Activated T-helper 1 cell treated with anti-CD3 and anti-CD28 coated beads, Interleukin-12 subunit alpha, Interleukin-12 subunit beta, Interleukin-2, Interleukin-4 antibody, amounts not matched to agents 30 ng/mL and 10 ng/mL and 1 ng/mL, durations not matched to agents 14 hours and 24 hours and 36 hours (primary cell): ENCODE measurements at regions not wholly inside any gene's neighbourhood (a gene's known extent, or its start where the extent isn't known, plus 50 kb on each side); places are given as distances from the start of the nearest gene placed in this dataset.
"Not testable (repeated sequence)": the region's sequence is repeated elsewhere in the genome, so short reads cannot be mapped to it uniquely, and the experiment has no call there.

Experiments used
- DNase-seq: peaks from one replicate; pipeline ENCODE4 v3.0.0; 2021; ENCODE audit warnings: low spot score
- H3K27ac Mint-ChIP-seq: one replicate; pipeline ENCODE4 v1.8.0; 2021; ENCODE audit warnings: mild to moderate bottlenecking, mixed read lengths
- H3K27me3 Mint-ChIP-seq: one replicate; pipeline ENCODE4 v1.8.0; 2022; ENCODE audit warnings: mild to moderate bottlenecking, moderate library complexity, mixed read lengths; ENCODE audit not compliant: insufficient read depth
- H3K36me3 Mint-ChIP-seq: one replicate; pipeline ENCODE4 v1.8.0; 2021; ENCODE audit warnings: low read depth, mixed read lengths
- H3K4me1 Mint-ChIP-seq: one replicate; pipeline ENCODE4 v1.8.0; 2021; ENCODE audit warnings: low read depth, mixed read lengths
- H3K4me3 Mint-ChIP-seq: one replicate; pipeline ENCODE4 v1.8.0; 2021; ENCODE audit warnings: mild to moderate bottlenecking, moderate library complexity, mixed read lengths
- H3K9me3 Mint-ChIP-seq: one replicate; pipeline ENCODE4 v1.8.0; 2021; ENCODE audit warnings: mixed read lengths
- intact Hi-C: fragments of 100-400 bp; cut with micrococcal nuclease; formaldehyde crosslinking; loops from one replicate; pipeline ENCODE4 v1.15.1; 2024

- Mint-ChIP-seq H3K36me3 (no peaks in the 10 kb centered on the region), H3K4me3 (no peak overlapping the region), H3K4me1 (no peaks in the 10 kb centered on the region), H3K27me3 (peaks cover 10% of the 10 kb centered on the region), H3K9me3 (no peaks in the 10 kb centered on the region), H3K27ac (no peak overlapping the region)
- intact Hi-C loops, result no loop called here
- DNase-seq, result no peak
These were observed 91.5 kb downstream of the EN1 start for GRCh38 chr2:118755901-118756300.

DNA sequence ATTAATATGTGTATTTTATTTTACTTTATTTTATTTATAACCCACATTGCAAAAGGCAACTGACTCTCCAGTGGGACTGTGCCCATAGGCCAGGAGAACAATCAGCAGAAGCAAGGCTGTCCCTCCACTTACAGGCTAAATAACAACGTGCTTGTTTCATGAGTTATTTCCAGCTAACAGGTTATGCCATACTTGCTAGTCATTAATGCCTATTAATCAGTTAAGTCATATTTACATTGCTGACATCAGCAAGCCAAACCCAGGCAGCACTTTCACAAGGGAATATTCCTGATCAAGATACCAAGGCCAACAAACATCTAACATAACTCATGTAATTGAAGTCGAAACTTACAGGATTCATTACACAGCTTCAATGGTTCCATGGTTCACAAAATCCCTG, 92.1 kb downstream of the EN1 start:
- Mint-ChIP-seq H3K27me3 (peaks cover 9% of the 10 kb centered on the region), H3K27ac (no peak overlapping the region), H3K9me3 (no peaks in the 10 kb centered on the region), H3K4me1 (no peaks in the 10 kb centered on the region), H3K4me3 (no peak overlapping the region), H3K36me3 (no peaks in the 10 kb centered on the region)
- intact Hi-C loops, result no loop called here
- no peak for DNase-seq

DNA sequence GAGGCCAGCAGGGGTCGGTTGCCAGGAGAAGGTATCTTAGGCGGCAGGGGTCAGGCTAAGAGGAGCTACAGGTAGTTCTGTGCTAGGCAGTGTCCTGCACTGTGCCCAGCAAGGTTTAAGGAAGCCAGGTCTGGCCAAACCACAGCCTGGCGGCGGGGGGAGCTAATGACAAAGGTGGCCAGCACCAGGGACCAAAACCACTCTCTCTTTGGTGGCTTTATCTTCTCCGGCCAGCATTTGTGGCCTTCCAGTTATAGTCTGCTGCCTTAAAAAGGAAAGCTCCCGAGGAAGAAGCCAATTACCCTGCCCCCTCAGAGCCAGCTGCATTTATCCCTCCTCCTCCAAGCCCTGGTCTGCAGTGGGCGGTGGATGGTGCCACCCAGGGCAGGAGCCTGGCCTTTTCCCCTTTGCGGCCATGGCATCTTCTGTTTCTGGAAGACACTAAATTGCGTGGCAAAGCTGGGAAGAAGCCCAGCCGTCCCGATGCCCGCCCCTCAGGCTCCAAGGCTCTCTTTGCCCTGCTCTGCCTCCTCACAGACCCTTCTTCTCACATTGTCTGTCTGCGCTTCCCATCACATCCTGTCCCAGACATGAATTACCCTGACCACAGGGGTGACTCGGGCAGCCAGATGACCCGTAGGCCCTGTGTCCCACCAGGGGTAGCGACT, 94.6 kb downstream of the EN1 start:
- Mint-ChIP-seq H3K4me3 (no peak overlapping the region), H3K9me3 (no peaks in the 10 kb centered on the region)

DNA sequence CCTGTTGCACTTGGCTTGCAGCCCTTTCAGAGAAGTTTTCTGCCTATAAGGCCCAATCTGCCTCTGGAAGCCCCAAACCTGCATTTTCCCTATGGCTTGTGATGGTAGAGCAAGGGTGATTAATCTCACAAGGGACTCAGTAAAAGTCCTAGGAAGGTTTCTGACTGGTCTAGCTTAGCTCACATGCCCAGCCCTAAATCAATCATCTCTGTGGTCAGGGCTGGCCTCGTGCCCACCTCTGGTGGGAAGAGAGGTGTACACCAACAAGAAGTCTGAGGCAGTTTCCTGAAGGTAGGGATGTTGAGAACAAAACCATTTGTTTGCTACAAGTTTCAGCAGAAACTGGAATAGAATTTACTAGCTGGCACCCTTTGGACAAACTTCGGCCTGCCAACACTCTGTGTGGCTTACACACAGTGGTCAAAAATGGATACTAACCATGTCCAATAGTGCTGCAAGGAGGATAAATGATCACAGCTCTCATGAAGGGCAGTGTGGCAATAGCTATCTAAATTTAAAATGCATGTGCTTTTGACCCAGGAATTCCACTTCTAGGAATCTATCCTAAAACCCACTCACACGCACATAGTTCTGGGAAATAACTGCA, 96.4 kb downstream of the EN1 start:
- H3K9me3 Mint-ChIP-seq, result no peaks in the 10 kb centered on the region
- H3K27ac Mint-ChIP-seq, result no peak overlapping the region
- H3K27me3 Mint-ChIP-seq, result peaks cover 2% of the 10 kb centered on the region
- no peaks in the 10 kb centered on the region for H3K36me3 Mint-ChIP-seq
- no peak overlapping the region for H3K4me3 Mint-ChIP-seq
- no peak for DNase-seq
- intact Hi-C loops, result no loop called here
- H3K4me1 Mint-ChIP-seq, result no peaks in the 10 kb centered on the region

More for the DNA sequence above, 94.6 kb downstream of the EN1 start:
- intact Hi-C loops, result no loop called here
- DNase-seq, result no peak
- no peaks in the 10 kb centered on the region for H3K36me3 Mint-ChIP-seq
- H3K27me3 Mint-ChIP-seq, result peaks cover 2% of the 10 kb centered on the region
- no peak overlapping the region for H3K27ac Mint-ChIP-seq
- no peaks in the 10 kb centered on the region for H3K4me1 Mint-ChIP-seq

- Mint-ChIP-seq H3K4me3 (no peak overlapping the region), H3K27ac (no peak overlapping the region), H3K36me3 (no peaks in the 10 kb centered on the region), H3K9me3 (peaks cover 9% of the 10 kb centered on the region), H3K4me1 (no peaks in the 10 kb centered on the region), H3K27me3 (no peaks in the 10 kb centered on the region)
- intact Hi-C loops, result no loop called here
- DNase-seq, result no peak
These were observed 99.1 kb downstream of the EN1 start for GRCh38 chr2:118748245-118748885.

- peaks cover 9% of the 10 kb centered on the region for H3K9me3 Mint-ChIP-seq
- no peak overlapping the region for H3K4me3 Mint-ChIP-seq
- no peak overlapping the region for H3K27ac Mint-ChIP-seq
These were observed 99.8 kb downstream of the EN1 start for GRCh38 chr2:118747637-118748036.

GRCh38 chr2:118747066-118747465, 100.4 kb downstream of the EN1 start:
- intact Hi-C loops, result no loop called here
- Mint-ChIP-seq H3K4me3 (no peak overlapping the region), H3K9me3 (peaks cover 9% of the 10 kb centered on the region), H3K36me3 (no peaks in the 10 kb centered on the region), H3K27ac (no peak overlapping the region), H3K27me3 (no peaks in the 10 kb centered on the region), H3K4me1 (no peaks in the 10 kb centered on the region)
- no peak for DNase-seq

More at GRCh38 chr2:118747637-118748036, 99.8 kb downstream of the EN1 start:
- H3K4me1 Mint-ChIP-seq, result no peaks in the 10 kb centered on the region
- intact Hi-C loops, result no loop called here
- no peaks in the 10 kb centered on the region for H3K27me3 Mint-ChIP-seq
- H3K36me3 Mint-ChIP-seq, result no peaks in the 10 kb centered on the region
- no peak for DNase-seq

DNA sequence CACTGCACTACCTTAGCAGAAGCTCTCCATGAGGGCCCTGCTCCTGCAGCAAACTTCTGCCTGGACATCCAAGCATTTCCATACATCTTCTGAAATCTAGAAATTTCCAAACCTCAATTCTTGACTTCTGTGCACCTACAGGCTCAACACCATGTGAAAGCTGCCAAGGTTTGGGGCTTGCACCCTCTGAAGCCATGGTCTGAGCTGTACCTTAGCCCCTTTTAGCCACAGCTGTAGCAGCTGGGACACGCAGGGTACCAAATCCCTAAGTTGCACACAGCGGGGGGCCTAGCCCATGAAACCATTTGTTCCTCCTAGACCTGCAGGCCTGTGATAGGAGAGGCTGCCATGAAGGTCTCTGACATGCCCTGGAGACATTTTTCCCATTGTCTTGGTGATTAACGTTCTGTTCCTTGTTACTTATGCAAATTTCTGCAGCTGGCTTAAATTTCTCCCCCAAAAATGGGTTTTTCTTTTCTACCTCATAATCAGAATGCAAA, 102.7 kb downstream of the EN1 start:
- H3K9me3 Mint-ChIP-seq, H3K4me1 Mint-ChIP-seq, H3K27ac Mint-ChIP-seq, DNase-seq, H3K36me3 Mint-ChIP-seq, H3K4me3 Mint-ChIP-seq, intact Hi-C loops, H3K27me3 Mint-ChIP-seq: not testable (repeated sequence)

DNA sequence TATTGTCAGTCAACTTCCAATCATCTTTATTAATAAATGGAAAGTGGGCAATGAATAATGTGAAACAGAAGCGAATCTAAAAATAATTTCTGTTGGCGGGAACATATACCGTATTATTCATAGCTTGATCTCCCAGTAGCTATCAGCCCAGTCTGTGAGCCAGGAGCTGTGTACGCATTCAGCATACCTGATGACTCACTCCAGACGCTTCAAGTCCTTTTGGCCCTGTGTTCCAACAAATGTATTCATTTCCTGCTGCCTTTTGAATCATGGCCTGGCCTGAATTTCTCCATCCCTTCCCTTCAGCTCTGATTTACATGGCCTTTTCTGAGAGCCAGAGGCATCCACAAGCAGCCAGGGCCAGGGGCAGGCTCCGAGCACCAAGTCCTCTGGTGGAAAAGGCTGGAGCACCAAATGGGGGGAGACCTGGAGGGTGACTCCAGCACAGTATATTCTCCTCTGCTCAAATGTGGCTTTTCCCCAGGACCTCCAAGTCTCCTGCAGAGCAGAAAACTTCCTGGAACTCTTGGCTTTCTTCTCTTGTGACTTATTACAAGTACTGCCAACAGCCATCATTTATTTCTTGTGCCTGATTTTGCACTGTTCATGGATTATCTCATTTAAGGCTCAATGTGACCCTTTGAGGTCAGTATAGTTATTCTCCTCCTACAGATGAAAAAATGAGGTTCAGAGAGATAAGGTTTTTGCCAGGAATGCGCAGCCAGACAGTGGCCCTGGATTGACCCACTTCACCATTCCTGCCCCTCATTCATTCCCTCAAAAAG, 108.7 kb downstream of the EN1 start:
- H3K27ac Mint-ChIP-seq, result no peak overlapping the region
- intact Hi-C loops, result no loop called here

DNA sequence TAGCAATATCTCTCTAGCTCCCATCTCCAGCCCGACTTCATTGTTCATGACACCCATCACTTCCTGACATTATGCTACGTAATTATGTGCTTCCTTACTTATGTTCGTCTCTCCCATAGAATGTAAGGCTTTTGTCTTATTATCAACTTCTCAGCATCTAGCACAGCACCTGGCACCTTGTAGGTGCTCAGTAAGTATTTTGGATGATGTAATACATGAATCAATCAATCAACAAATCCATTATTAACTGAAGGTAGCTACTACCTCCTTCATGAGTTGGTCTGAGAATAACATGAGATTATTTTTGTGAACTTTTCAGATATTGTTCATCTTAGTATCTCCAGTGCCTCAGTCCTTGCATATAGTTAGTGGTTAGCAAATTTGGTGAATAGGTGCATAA, 109.3 kb downstream of the EN1 start:
- Mint-ChIP-seq H3K27me3 (peaks cover 6% of the 10 kb centered on the region), H3K9me3 (no peaks in the 10 kb centered on the region), H3K27ac (no peak overlapping the region), H3K4me1 (no peaks in the 10 kb centered on the region), H3K4me3 (no peak overlapping the region), H3K36me3 (no peaks in the 10 kb centered on the region)
- no peak for DNase-seq
- intact Hi-C loops, result no loop called here

More for the DNA sequence above, 108.7 kb downstream of the EN1 start:
- no peak overlapping the region for H3K4me3 Mint-ChIP-seq
- no peaks in the 10 kb centered on the region for H3K36me3 Mint-ChIP-seq
- peaks cover 6% of the 10 kb centered on the region for H3K27me3 Mint-ChIP-seq
- DNase-seq, result no peak
- H3K9me3 Mint-ChIP-seq, result no peaks in the 10 kb centered on the region
- no peaks in the 10 kb centered on the region for H3K4me1 Mint-ChIP-seq

GRCh38 chr2:118737684-118738083, 109.8 kb downstream of the EN1 start:
- Mint-ChIP-seq H3K27ac (no peak overlapping the region), H3K9me3 (no peaks in the 10 kb centered on the region), H3K36me3 (no peaks in the 10 kb centered on the region), H3K4me1 (no peaks in the 10 kb centered on the region), H3K4me3 (no peak overlapping the region), H3K27me3 (peaks cover 6% of the 10 kb centered on the region)
- intact Hi-C loops, result no loop called here
- DNase-seq, result no peak

DNA sequence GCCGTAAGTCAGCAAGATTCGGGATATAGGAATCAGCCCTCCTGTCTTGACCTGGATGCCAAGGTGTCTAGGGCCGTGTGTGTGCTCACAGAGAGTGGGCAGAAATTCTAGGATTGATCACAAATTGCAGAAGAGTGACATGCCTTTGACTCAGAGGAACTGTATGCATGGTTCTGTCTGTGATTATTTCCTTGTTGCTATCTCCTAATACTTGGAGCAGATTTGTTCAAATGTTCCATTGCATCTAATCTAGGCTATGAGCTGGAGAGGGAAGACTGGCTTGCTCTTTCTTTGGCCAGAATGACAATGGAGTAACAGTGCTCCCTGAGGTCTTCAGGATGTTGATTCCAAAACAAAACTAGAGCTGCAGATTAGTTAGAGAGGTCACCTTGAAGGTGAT, 115.0 kb downstream of the EN1 start:
- H3K36me3 Mint-ChIP-seq, result no peaks in the 10 kb centered on the region
- DNase-seq, result no peak
- no peak overlapping the region for H3K27ac Mint-ChIP-seq
- H3K4me3 Mint-ChIP-seq, result no peak overlapping the region
- H3K9me3 Mint-ChIP-seq, result no peaks in the 10 kb centered on the region
- H3K4me1 Mint-ChIP-seq, result no peaks in the 10 kb centered on the region
- peaks cover 6% of the 10 kb centered on the region for H3K27me3 Mint-ChIP-seq
- intact Hi-C loops, result no loop called here

DNA sequence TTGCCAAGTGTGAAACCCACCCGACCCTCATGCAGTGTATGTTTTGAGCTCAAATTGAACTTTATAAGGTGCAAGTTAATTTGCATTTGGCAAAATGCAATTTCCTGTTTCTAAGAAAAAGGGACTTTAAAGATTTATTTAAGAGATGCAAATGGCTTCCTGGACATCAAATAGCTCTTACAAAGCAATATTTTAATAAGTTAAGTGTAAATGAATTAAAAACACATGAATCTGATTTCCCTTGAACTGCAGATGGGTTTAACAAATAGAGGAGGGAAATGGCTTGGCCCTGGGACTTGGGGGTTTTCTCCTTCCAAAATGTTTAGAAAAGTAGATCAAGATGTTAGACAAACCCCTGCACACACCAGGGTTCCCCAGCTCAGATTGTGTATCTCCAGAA, 116.0 kb downstream of the EN1 start:
- no peak for DNase-seq
- no peaks in the 10 kb centered on the region for H3K36me3 Mint-ChIP-seq
- intact Hi-C loops, result no loop called here
- H3K27me3 Mint-ChIP-seq, result peaks cover 2% of the 10 kb centered on the region
- no peak overlapping the region for H3K4me3 Mint-ChIP-seq
- H3K27ac Mint-ChIP-seq, result no peak overlapping the region
- no peaks in the 10 kb centered on the region for H3K4me1 Mint-ChIP-seq
- H3K9me3 Mint-ChIP-seq, result no peaks in the 10 kb centered on the region
